MM.1S (cell line): ENCODE measurements at regions not wholly inside any gene's neighbourhood (a gene's known extent, or its start where the extent isn't known, plus 50 kb on each side); places are given as distances from the start of the nearest gene placed in this dataset.

Source experiments
- DNase-seq: peaks from one replicate; pipeline ENCODE4 v3.0.0-alpha.2; 2015
- H2AFZ ChIP-seq: fragments of 300-600 bp; sonication (generic); 2 replicates; pipeline ENCODE4 v1.6.0; 2016; ENCODE audit warnings: antibody characterized with exemption, low read length
- H3F3A ChIP-seq: fragments of 300-600 bp; sonication (generic); 2 replicates; pipeline ENCODE4 v1.6.1; 2016; ENCODE audit warnings: mild to moderate bottlenecking, antibody characterized with exemption, low read length, moderate library complexity, mixed read lengths; ENCODE audit not compliant: insufficient read depth
- H3K27ac ChIP-seq: fragments of 300-600 bp; sonication (generic); 2 replicates; pipeline ENCODE4 v1.5.1; 2016; ENCODE audit warnings: mild to moderate bottlenecking, low read length
- H3K27me3 ChIP-seq: fragments of 300-600 bp; sonication (generic); replicated peaks from 2 replicates; pipeline ENCODE4 v1.6.0; 2016; ENCODE audit warnings: low read length; ENCODE audit not compliant: insufficient read depth
- H3K36me3 ChIP-seq: fragments of 300-600 bp; sonication (generic); replicated peaks from 2 replicates; pipeline ENCODE4 v1.6.1; 2016; ENCODE audit warnings: mild to moderate bottlenecking, low read length, mixed read lengths; ENCODE audit not compliant: insufficient read depth
- H3K4me1 ChIP-seq: fragments of 300-600 bp; sonication (generic); 2 replicates; pipeline ENCODE4 v1.6.1; 2016; ENCODE audit warnings: low read length, mixed read lengths
- H3K4me2 ChIP-seq: fragments of 300-600 bp; sonication (generic); 2 replicates; pipeline ENCODE4 v1.6.0; 2016; ENCODE audit warnings: low read depth, low read length
- H3K4me3 ChIP-seq: fragments of 300-600 bp; sonication (generic); 2 replicates; pipeline ENCODE4 v1.5.1; 2016; ENCODE audit warnings: low read length, mixed read lengths
- H3K79me2 ChIP-seq: fragments of 300-600 bp; sonication (generic); 2 replicates; pipeline ENCODE4 v1.6.1; 2016; ENCODE audit warnings: mixed run types, low read length, mixed read lengths
- H3K9ac ChIP-seq: fragments of 300-600 bp; sonication (generic); 2 replicates; pipeline ENCODE4 v1.6.1; 2016; ENCODE audit warnings: low read length, mixed read lengths
- H3K9me2 ChIP-seq: fragments of 300-600 bp; sonication (generic); replicated peaks from 2 replicates; pipeline ENCODE4 v1.6.1; 2016; ENCODE audit warnings: mild to moderate bottlenecking, low read length, mixed read lengths; ENCODE audit not compliant: insufficient read depth
- H3K9me3 ChIP-seq: fragments of 300-600 bp; sonication (generic); replicated peaks from 2 replicates; pipeline ENCODE4 v1.6.1; 2016; ENCODE audit warnings: mild to moderate bottlenecking, low read length, mixed read lengths; ENCODE audit not compliant: insufficient read depth
- H4K20me1 ChIP-seq: fragments of 300-600 bp; sonication (generic); 2 replicates; pipeline ENCODE4 v1.6.1; 2016; ENCODE audit warnings: mild to moderate bottlenecking, low read length, moderate library complexity, mixed read lengths; ENCODE audit not compliant: insufficient read depth
- CTCF ChIP-seq: fragments of 300-600 bp; sonication (generic); IDR thresholded peaks from 2 replicates; pipeline ENCODE4 v1.5.1; 2016; ENCODE audit warnings: antibody characterized with exemption, low read length, mixed read lengths
- EZH2 ChIP-seq: fragments of 300-600 bp; sonication (generic); optimal IDR thresholded peaks from 2 replicates; pipeline ENCODE3; 2017; ENCODE audit warnings: low read depth, mild to moderate bottlenecking, antibody characterized with exemption, low read length, mixed read lengths
- EZH2phosphoT487 ChIP-seq: fragments of 300-600 bp; sonication (generic); IDR thresholded peaks from 2 replicates; pipeline ENCODE4 v1.6.1; 2018; ENCODE audit warnings: antibody characterized with exemption, low read length

DNA sequence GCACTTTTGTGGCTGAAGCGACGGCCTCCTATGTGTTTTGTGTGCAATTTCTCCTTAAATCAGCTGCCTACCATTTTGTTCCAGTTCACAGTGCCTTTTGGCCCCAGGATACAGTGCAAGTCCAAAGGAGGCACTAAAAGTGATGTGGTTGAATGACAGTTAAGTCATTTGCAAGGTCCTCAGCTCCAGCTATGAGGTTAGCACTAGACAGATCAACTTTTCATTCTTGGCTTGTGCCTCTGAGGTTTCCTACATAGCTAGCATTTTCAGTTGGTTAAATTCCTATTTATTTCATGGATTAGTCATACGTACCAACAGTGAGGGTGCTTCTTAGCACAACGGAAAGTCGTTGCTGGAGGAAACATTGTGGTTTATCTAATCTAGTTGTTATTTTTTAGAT, 59.3 kb upstream of the NTPCR start:
- Histone ChIP-seq H3K27me3 (no peaks in the 10 kb centered on the region), H3F3A (no peaks in the 10 kb centered on the region), H3K36me3 (no peaks in the 10 kb centered on the region), H3K79me2 (no peaks in the 10 kb centered on the region), H3K27ac (no peak overlapping the region), H3K4me3 (no peak overlapping the region), H4K20me1 (no peaks in the 10 kb centered on the region), H3K4me2 (no peak overlapping the region), H2AFZ (no peak overlapping the region), H3K4me1 (no peaks in the 10 kb centered on the region), H3K9ac (no peak overlapping the region), H3K9me3 (no peaks in the 10 kb centered on the region), H3K9me2 (no peaks in the 10 kb centered on the region)
- TF ChIP-seq EZH2phosphoT487 (no peak), CTCF (no peak)
- DNase-seq = no peak

GRCh38 chr1:232891656-232892317, 58.6 kb upstream of the NTPCR start:
- Histone ChIP-seq H3K79me2 (no peaks in the 10 kb centered on the region), H3K9me3 (no peaks in the 10 kb centered on the region), H3K27me3 (no peaks in the 10 kb centered on the region), H3K4me2 (no peak overlapping the region), H3K4me3 (no peak overlapping the region), H3K27ac (no peak overlapping the region), H3K36me3 (no peaks in the 10 kb centered on the region), H4K20me1 (no peaks in the 10 kb centered on the region), H3K9ac (no peak overlapping the region), H3F3A (no peaks in the 10 kb centered on the region), H3K9me2 (no peaks in the 10 kb centered on the region), H3K4me1 (no peaks in the 10 kb centered on the region), H2AFZ (no peak overlapping the region)
- no peak for DNase-seq
- TF ChIP-seq CTCF = no peak
- no peak for TF ChIP-seq EZH2
- no peak for TF ChIP-seq EZH2phosphoT487

DNA sequence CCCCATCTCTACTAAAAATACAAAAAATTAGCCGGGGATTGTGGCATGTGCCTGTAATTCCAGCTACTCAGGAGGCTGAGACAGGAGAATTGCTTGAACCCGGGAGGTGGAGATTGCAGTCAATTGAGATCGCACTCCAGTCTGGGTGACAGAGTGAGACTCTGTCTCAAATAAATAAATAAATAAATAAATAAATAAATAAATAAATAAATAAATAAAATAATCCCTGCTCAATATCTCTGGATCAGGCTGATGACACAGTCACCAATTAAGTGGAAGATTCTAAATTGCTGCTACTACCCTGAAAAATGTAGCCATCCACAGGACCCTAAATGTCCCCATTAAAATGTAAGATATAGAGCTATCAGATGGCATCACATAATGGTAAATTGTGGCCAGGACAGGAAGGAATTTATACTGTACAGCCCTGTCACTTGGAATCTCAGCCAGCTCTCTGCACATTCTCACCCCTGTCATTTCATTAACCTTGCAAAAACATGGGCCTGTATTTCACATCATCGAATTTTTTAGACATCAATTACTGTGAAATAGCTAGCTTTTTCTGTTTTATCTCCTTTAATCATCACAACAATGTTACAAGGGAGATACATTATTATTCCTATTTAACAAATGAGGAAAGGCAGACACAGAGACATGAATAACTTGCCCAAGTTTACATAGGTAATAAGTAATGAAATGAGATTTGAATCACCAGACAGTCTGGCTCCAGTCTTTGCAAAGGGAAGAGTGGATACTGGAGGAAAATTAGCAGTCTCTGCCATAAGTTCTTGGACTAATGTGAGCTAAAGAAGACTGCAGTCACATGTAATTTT, 56.7 kb upstream of the NTPCR start:
- H3K4me3 ChIP-seq = no peak overlapping the region
- TF ChIP-seq EZH2phosphoT487 (no peak), EZH2 (no peak), CTCF (no peak)
- no peak overlapping the region for H2AFZ ChIP-seq
- no peak overlapping the region for H3K27ac ChIP-seq
- H3K9me3 ChIP-seq = no peaks in the 10 kb centered on the region
- H3K4me1 ChIP-seq = no peaks in the 10 kb centered on the region
- no peak overlapping the region for H3K9ac ChIP-seq
- no peaks in the 10 kb centered on the region for H3K79me2 ChIP-seq
- H3K27me3 ChIP-seq = no peaks in the 10 kb centered on the region
- H3K36me3 ChIP-seq = no peaks in the 10 kb centered on the region
- no peak for DNase-seq
- no peaks in the 10 kb centered on the region for H3F3A ChIP-seq
- no peaks in the 10 kb centered on the region for H3K9me2 ChIP-seq
- H4K20me1 ChIP-seq = no peaks in the 10 kb centered on the region
- H3K4me2 ChIP-seq = no peak overlapping the region
